ENCODE measurements at regions not wholly inside any gene's neighbourhood (a gene's known extent, or its start where the extent isn't known, plus 50 kb on each side); places are given as distances from the start of the nearest gene placed in this dataset.
"Not testable (repeated sequence)": the region's sequence is repeated elsewhere in the genome, so short reads cannot be mapped to it uniquely, and the experiment has no call there.

- H3K27ac ChIP-seq = not testable (repeated sequence)
Measured at GRCh38 chr7:150028344-150029012, 154.7 kb downstream of the ATP6V0E2 start.

GRCh38 chr7:150029013-150029389, 155.2 kb downstream of the ATP6V0E2 start:
- not testable (repeated sequence) for H3K27ac ChIP-seq

GRCh38 chr7:150031733-150032132, 158.0 kb downstream of the ATP6V0E2 start:
- H3K27ac ChIP-seq = not testable (repeated sequence)

- H3K27ac ChIP-seq = not testable (repeated sequence)
Measured at GRCh38 chr7:150033711-150034110, 159.9 kb downstream of the ATP6V0E2 start.

- H3K27ac ChIP-seq = not testable (repeated sequence)
Measured at GRCh38 chr7:150035769-150036168, 162.0 kb downstream of the ATP6V0E2 start.

GRCh38 chr7:150039061-150039460, 165.3 kb downstream of the ATP6V0E2 start:
- H3K27ac ChIP-seq = not testable (repeated sequence)

GRCh38 chr7:150042281-150042680, 168.5 kb downstream of the ATP6V0E2 start:
- not testable (repeated sequence) for H3K27ac ChIP-seq

- H3K27ac ChIP-seq = not testable (repeated sequence)
Measured at GRCh38 chr7:150044771-150045170, 171.0 kb downstream of the ATP6V0E2 start.

GRCh38 chr7:150045596-150045995, 171.8 kb downstream of the ATP6V0E2 start:
- peak; percentile 44 for TF ChIP-seq CTCF (conservative IDR thresholded peaks at IDR 0.05)

GRCh38 chr7:150046290-150047194, 172.8 kb downstream of the ATP6V0E2 start:
- H3K27ac ChIP-seq = not testable (repeated sequence)

More at GRCh38 chr7:150045596-150045995, 171.8 kb downstream of the ATP6V0E2 start:
- not testable (repeated sequence) for H3K27ac ChIP-seq

- not testable (repeated sequence) for H3K27ac ChIP-seq
Measured at GRCh38 chr7:150047329-150047728, 173.6 kb downstream of the ATP6V0E2 start.

- H3K27ac ChIP-seq = not testable (repeated sequence)
Measured at GRCh38 chr7:150047772-150048171, 174.0 kb downstream of the ATP6V0E2 start.

GRCh38 chr7:150048244-150049011, 174.7 kb downstream of the ATP6V0E2 start:
- not testable (repeated sequence) for H3K27ac ChIP-seq

GRCh38 chr7:150049012-150049655, 175.4 kb downstream of the ATP6V0E2 start:
- TF ChIP-seq CTCF (conservative IDR thresholded peaks at IDR 0.05) = peak; percentile 49
- not testable (repeated sequence) for H3K27ac ChIP-seq

GRCh38 chr7:150053396-150053795, 179.6 kb downstream of the ATP6V0E2 start:
- H3K27ac ChIP-seq = not testable (repeated sequence)

- H3K27ac ChIP-seq = not testable (repeated sequence)
Measured at GRCh38 chr7:150054242-150054641, 180.5 kb downstream of the ATP6V0E2 start.

GRCh38 chr7:150060259-150061221, 186.8 kb downstream of the ATP6V0E2 start:
- H3K27ac ChIP-seq = not testable (repeated sequence)
